ENCODE measurements at regions not wholly inside any gene's neighbourhood (a gene's known extent, or its start where the extent isn't known, plus 50 kb on each side); places are given as distances from the start of the nearest gene placed in this dataset.

GRCh38 chr13:97588993-97589392 is 155.0 kb downstream of the RAP2A start:
- no peaks in the 10 kb centered on the region for H4K20me1 ChIP-seq (ENCODE audit: control insufficient read depth, insufficient read depth)
- H3K27ac ChIP-seq (ENCODE audit: control insufficient read depth, insufficient read depth), result no peak overlapping the region
- ChIA-PET SMC1A (ENCODE audit: uncharacterized antibody, unreplicated experiment) (no interaction called here), RAD21 (ENCODE audit: unreplicated experiment) (no interaction called here), CTCF (no interaction called here), POLR2A (no interaction called here)
- H3K27me3 ChIP-seq (replicated peaks in 1 of 2; ENCODE audit: control insufficient read depth in 2 of 2, insufficient read depth in 2 of 2, low read length in 1 of 2), result no peaks in the 10 kb centered on the region
- ATAC-seq (no peak), DNase-seq (ENCODE audit: low read depth, low spot score) (no peak), FAIRE-seq (no peak)
- no peak for TF ChIP-seq MAX (IDR thresholded peaks at IDR 0.05; ENCODE audit: low read depth, low read length)
- TF ChIP-seq SMARCA5 (IDR thresholded peaks at IDR 0.05), result no peak
- no peaks in the 10 kb centered on the region for H3K79me2 ChIP-seq (ENCODE audit: control insufficient read depth, insufficient read depth, low read length)
- in situ Hi-C loops (cut with MboI) (no loop called here), intact Hi-C loops (cut with micrococcal nuclease; ENCODE audit: unreplicated experiment) (no loop called here)
- H3K4me3 ChIP-seq, result no peak overlapping the region
- no TSS peak for BruUV-seq (replicated peaks)
- no peaks in the 10 kb centered on the region for H3K36me3 ChIP-seq (ENCODE audit: control insufficient read depth in 2 of 2, insufficient read depth in 2 of 2, low read length in 1 of 2)
- H3K4me2 ChIP-seq (ENCODE audit: control insufficient read depth, insufficient read depth), result no peak overlapping the region
- H3K4me1 ChIP-seq (ENCODE audit: control insufficient read depth, insufficient read depth, low read length), result no peaks in the 10 kb centered on the region
- H3K9ac ChIP-seq (ENCODE audit: control insufficient read depth, insufficient read depth, low read length), result no peak overlapping the region
- H2AFZ ChIP-seq (ENCODE audit: control insufficient read depth, low read depth, low read length), result no peak overlapping the region
- H3K9me3 ChIP-seq (replicated peaks; ENCODE audit: control insufficient read depth, insufficient read depth, low read length), result no peaks in the 10 kb centered on the region; the same call in 2 of the 3 replicates
- WGBS (ENCODE audit: insufficient coverage, insufficient replicate concordance, low lambda C conversion rate, missing lambda C conversion rate), result 0% methylated on average over 1 of the region's 1 CpG

GRCh38 chr13:97600458-97601075 is 166.6 kb downstream of the RAP2A start:
- no peaks in the 10 kb centered on the region for H3K79me2 ChIP-seq (ENCODE audit: control insufficient read depth, insufficient read depth, low read length)
- ChIA-PET POLR2A (no interaction called here), CTCF (no interaction called here), RAD21 (ENCODE audit: unreplicated experiment) (no interaction called here), SMC1A (ENCODE audit: uncharacterized antibody, unreplicated experiment) (no interaction called here)
- H3K9me3 ChIP-seq (replicated peaks; ENCODE audit: control insufficient read depth, insufficient read depth, low read length), result no peaks in the 10 kb centered on the region
- intact Hi-C loops (cut with micrococcal nuclease; ENCODE audit: unreplicated experiment) (no loop called here), in situ Hi-C loops (cut with MboI) (no loop called here)
- H3K9ac ChIP-seq (ENCODE audit: control insufficient read depth, insufficient read depth, low read length), result no peak overlapping the region
- no peak overlapping the region for H2AFZ ChIP-seq (ENCODE audit: control insufficient read depth, low read depth, low read length)
- DNase-seq (ENCODE audit: low read depth, low spot score), result no peak
- 29% methylated on average over 3 of the region's 3 CpGs for WGBS (ENCODE audit: insufficient coverage, insufficient replicate concordance, low lambda C conversion rate, missing lambda C conversion rate)
- H4K20me1 ChIP-seq (ENCODE audit: control insufficient read depth, insufficient read depth), result no peaks in the 10 kb centered on the region
- no peak overlapping the region for H3K4me2 ChIP-seq (ENCODE audit: control insufficient read depth, insufficient read depth)
- FAIRE-seq, result no peak
- no peaks in the 10 kb centered on the region for H3K36me3 ChIP-seq (ENCODE audit: control insufficient read depth in 2 of 2, insufficient read depth in 2 of 2, low read length in 1 of 2)
- H3K4me3 ChIP-seq, result no peak overlapping the region
- no peak overlapping the region for H3K27ac ChIP-seq (ENCODE audit: control insufficient read depth, insufficient read depth)
- no peaks in the 10 kb centered on the region for H3K27me3 ChIP-seq (replicated peaks in 1 of 2; ENCODE audit: control insufficient read depth in 2 of 2, insufficient read depth in 2 of 2, low read length in 1 of 2)
- no peaks in the 10 kb centered on the region for H3K4me1 ChIP-seq (ENCODE audit: control insufficient read depth, insufficient read depth, low read length)
- no TSS peak for BruUV-seq (replicated peaks)
- no peak for ATAC-seq
- TF ChIP-seq PBX3 (IDR thresholded peaks at IDR 0.05; ENCODE audit: insufficient replicate concordance, low read depth, low read length), result no peak
- TF ChIP-seq CBX3 (IDR thresholded peaks at IDR 0.05; ENCODE audit: borderline replicate concordance, low read depth), result no peak
- TF ChIP-seq SUZ12 (IDR thresholded peaks at IDR 0.05; ENCODE audit: unreplicated experiment), result no peak
- no peak for TF ChIP-seq CHD1 (IDR thresholded peaks at IDR 0.05; ENCODE audit: low read depth, low read length)
- no peak for TF ChIP-seq NRF1 (conservative IDR thresholded peaks at IDR 0.05; ENCODE audit: low read depth, low read length)
- no peak for TF ChIP-seq SRF (IDR thresholded peaks at IDR 0.05; ENCODE audit: low read depth in 2 of 2, low read length in 2 of 2)
- TF ChIP-seq CBX5 (IDR thresholded peaks at IDR 0.05; ENCODE audit: low read depth), result no peak
- TF ChIP-seq RCOR1 (conservative IDR thresholded peaks at IDR 0.05; ENCODE audit: low read depth, low read length), result no peak
- no peak for TF ChIP-seq HDAC2 (IDR thresholded peaks at IDR 0.05)
- TF ChIP-seq ZNF687 (IDR thresholded peaks at IDR 0.05), result no peak

Measured in GM12878 (cell line).